Ishikawa (cell line): ENCODE measurements at regions not wholly inside any gene's neighbourhood (a gene's known extent, or its start where the extent isn't known, plus 50 kb on each side); places are given as distances from the start of the nearest gene placed in this dataset.

Source experiments
- CEBPB ChIP-seq: IDR thresholded peaks from 2 replicates; pipeline ENCODE4 v1.6.1; 2012
- CREB1 ChIP-seq: IDR thresholded peaks from 2 replicates; pipeline ENCODE4 v1.6.1; 2012; ENCODE audit warnings: low read depth
- EGR1 ChIP-seq: IDR thresholded peaks from 2 replicates; pipeline ENCODE4 v1.6.1; 2012
- EP300 ChIP-seq: IDR thresholded peaks from 2 replicates; pipeline ENCODE4 v1.6.1; 2012; ENCODE audit warnings: borderline replicate concordance
- FOXM1 ChIP-seq: IDR thresholded peaks from 2 replicates; pipeline ENCODE4 v1.6.1; 2012; ENCODE audit warnings: low read depth, borderline replicate concordance
- MAX ChIP-seq: IDR thresholded peaks from 2 replicates; pipeline ENCODE4 v1.6.1; 2012
- NFIC ChIP-seq: IDR thresholded peaks from 2 replicates; pipeline ENCODE4 v1.6.1; 2012
- RAD21 ChIP-seq: IDR thresholded peaks from 2 replicates; pipeline ENCODE4 v1.6.1; 2012; ENCODE audit warnings: low read depth
- REST ChIP-seq: IDR thresholded peaks from 2 replicates; pipeline ENCODE4 v1.6.1; 2012; ENCODE audit warnings: low read depth, mild to moderate bottlenecking
- TAF1 ChIP-seq: IDR thresholded peaks from 2 replicates; pipeline ENCODE4 v1.6.1; 2012; ENCODE audit warnings: low read depth, mild to moderate bottlenecking
- TCF12 ChIP-seq: IDR thresholded peaks from 2 replicates; pipeline ENCODE4 v1.6.1; 2012; ENCODE audit warnings: low read depth
- TEAD4 ChIP-seq: IDR thresholded peaks from 2 replicates; pipeline ENCODE4 v1.6.1; 2012
- USF1 ChIP-seq: IDR thresholded peaks from 2 replicates; pipeline ENCODE4 v1.6.1; 2012
- YY1 ChIP-seq: IDR thresholded peaks from 2 replicates; pipeline ENCODE4 v1.6.1; 2012; ENCODE audit warnings: low read depth
- ZBTB7A ChIP-seq: IDR thresholded peaks from 2 replicates; pipeline ENCODE4 v1.6.1; 2012; ENCODE audit warnings: low read depth

GRCh38 chr6:80465513-80465912, 359.0 kb downstream of the BCKDHB start:
- TF ChIP-seq MAX (no peak), EP300 (no peak), EGR1 (no peak), TCF12 (no peak)

GRCh38 chr6:80464901-80465300, 358.4 kb downstream of the BCKDHB start:
- TF ChIP-seq TAF1 (no peak), CEBPB (no peak), TEAD4 (no peak), CREB1 (no peak), YY1 (no peak), NFIC (no peak), ZBTB7A (no peak), MAX (no peak), REST (no peak), TCF12 (no peak), USF1 (no peak), RAD21 (no peak), EGR1 (no peak), FOXM1 (no peak), EP300 (no peak)

GRCh38 chr6:80463197-80463596, 356.7 kb downstream of the BCKDHB start:
- no peak for TF ChIP-seq TAF1
- TF ChIP-seq REST, result no peak
- TF ChIP-seq NFIC, result no peak
- TF ChIP-seq CREB1, result no peak
- TF ChIP-seq YY1, result no peak
- TF ChIP-seq FOXM1, result no peak
- TF ChIP-seq TEAD4, result no peak
- no peak for TF ChIP-seq MAX
- no peak for TF ChIP-seq RAD21
- TF ChIP-seq CEBPB, result no peak

- TF ChIP-seq USF1, result no peak
- no peak for TF ChIP-seq EGR1
- TF ChIP-seq TEAD4, result no peak
- no peak for TF ChIP-seq CEBPB
- no peak for TF ChIP-seq REST
- no peak for TF ChIP-seq NFIC
- no peak for TF ChIP-seq RAD21
- no peak for TF ChIP-seq CREB1
These were observed 353.9 kb downstream of the BCKDHB start for GRCh38 chr6:80460257-80460865.

- no peak for TF ChIP-seq USF1
- peak; percentile 79 for TF ChIP-seq NFIC
- no peak for TF ChIP-seq FOXM1
- no peak for TF ChIP-seq YY1
- TF ChIP-seq TEAD4, result no peak
- TF ChIP-seq EGR1, result no peak
- TF ChIP-seq REST, result no peak
- TF ChIP-seq MAX, result 0 out of 2 replicates have a peak, but pooled peaks have one; percentile 20
- TF ChIP-seq TAF1, result no peak
- no peak for TF ChIP-seq RAD21
- no peak for TF ChIP-seq EP300
- 0 out of 2 replicates have a peak, but pooled peaks have one; percentile 21 for TF ChIP-seq TCF12
These were observed 351.0 kb downstream of the BCKDHB start for GRCh38 chr6:80457439-80457933.
